ENCODE measurements at regions not wholly inside any gene's neighbourhood (a gene's known extent, or its start where the extent isn't known, plus 50 kb on each side); places are given as distances from the start of the nearest gene placed in this dataset.

DNA sequence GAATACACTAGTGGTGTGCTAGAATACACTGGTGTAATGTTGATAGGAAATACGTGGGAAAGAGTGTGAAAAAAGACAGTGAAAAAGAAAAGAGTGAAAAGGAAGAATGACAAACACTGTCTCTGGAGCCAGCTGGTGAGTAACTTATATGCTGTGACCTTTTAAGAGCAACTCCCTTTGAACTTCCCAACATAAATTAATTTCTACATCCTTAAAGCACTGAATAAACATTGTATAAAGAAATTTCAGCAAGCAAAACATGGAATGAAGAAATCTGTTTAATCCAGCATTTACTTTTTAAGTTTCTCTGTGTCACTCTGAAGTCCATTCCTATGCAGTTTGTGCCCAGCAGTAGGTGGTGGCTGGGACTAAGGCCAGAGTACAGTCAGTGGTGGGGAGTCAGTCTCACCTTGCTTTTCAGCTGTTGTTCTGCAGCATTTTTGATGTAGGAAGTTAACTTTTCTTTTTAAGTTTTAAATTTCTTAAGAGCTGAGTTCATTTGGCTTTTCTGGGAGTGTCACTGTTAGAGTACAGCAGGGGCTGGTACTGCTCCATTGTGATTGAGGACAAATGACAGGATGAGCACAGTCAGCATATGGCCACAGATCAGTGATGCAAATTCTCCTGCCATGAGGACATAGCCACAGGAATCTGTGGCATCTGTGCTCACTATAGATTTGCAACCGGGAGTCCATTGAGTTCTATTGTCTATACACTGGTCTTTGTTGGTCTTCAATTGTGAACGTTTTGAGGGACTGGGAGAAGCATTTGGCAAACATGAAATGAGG is 321.8 kb downstream of the ZNF248 start:
- TF ChIP-seq EZH2 (IDR thresholded peaks at IDR 0.05; ENCODE audit: low read depth, unreplicated experiment): no peak
- no peak for TF ChIP-seq CTCF (conservative IDR thresholded peaks at IDR 0.05; ENCODE audit: low read depth in 2 of 2)
- TF ChIP-seq EZH2phosphoT487 (IDR thresholded peaks at IDR 0.05; ENCODE audit: unreplicated experiment): no peak
- TF ChIP-seq POLR2AphosphoS5 (IDR thresholded peaks at IDR 0.05; ENCODE audit: low read depth): no peak
- TF ChIP-seq, protein P1, sequence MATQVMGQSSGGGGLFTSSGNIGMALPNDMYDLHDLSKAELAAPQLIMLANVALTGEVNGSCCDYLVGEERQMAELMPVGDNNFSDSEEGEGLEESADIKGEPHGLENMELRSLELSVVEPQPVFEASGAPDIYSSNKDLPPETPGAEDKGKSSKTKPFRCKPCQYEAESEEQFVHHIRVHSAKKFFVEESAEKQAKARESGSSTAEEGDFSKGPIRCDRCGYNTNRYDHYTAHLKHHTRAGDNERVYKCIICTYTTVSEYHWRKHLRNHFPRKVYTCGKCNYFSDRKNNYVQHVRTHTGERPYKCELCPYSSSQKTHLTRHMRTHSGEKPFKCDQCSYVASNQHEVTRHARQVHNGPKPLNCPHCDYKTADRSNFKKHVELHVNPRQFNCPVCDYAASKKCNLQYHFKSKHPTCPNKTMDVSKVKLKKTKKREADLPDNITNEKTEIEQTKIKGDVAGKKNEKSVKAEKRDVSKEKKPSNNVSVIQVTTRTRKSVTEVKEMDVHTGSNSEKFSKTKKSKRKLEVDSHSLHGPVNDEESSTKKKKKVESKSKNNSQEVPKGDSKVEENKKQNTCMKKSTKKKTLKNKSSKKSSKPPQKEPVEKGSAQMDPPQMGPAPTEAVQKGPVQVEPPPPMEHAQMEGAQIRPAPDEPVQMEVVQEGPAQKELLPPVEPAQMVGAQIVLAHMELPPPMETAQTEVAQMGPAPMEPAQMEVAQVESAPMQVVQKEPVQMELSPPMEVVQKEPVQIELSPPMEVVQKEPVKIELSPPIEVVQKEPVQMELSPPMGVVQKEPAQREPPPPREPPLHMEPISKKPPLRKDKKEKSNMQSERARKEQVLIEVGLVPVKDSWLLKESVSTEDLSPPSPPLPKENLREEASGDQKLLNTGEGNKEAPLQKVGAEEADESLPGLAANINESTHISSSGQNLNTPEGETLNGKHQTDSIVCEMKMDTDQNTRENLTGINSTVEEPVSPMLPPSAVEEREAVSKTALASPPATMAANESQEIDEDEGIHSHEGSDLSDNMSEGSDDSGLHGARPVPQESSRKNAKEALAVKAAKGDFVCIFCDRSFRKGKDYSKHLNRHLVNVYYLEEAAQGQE (IDR thresholded peaks at IDR 0.05; ENCODE audit: unreplicated experiment): no peak
